CD14-positive monocyte (primary cell): ENCODE measurements at regions not wholly inside any gene's neighbourhood (a gene's known extent, or its start where the extent isn't known, plus 50 kb on each side); places are given as distances from the start of the nearest gene placed in this dataset.

Experiments used
- DNase-seq, 3 donors: peaks; one replicate each; pipeline ENCODE4 v3.0.0-alpha.2; 2011 to 2022
- H2AFZ ChIP-seq: 2 replicates; pipeline ENCODE4 v1.6.0; 2012; ENCODE audit warnings: mild to moderate bottlenecking, low read depth, low read length, inconsistent platforms; ENCODE audit not compliant: insufficient read depth, poor library complexity, severe bottlenecking
- H3K27ac ChIP-seq, 2 donors: 1 replicate in 1 of 2; 2 replicates in 1 of 2; pipeline ENCODE4 v1.5.1; 2012 to 2013; ENCODE audit warnings: low read length in 2 of 2, control low read depth in 1 of 2, inconsistent platforms in 1 of 2, low read depth in 1 of 2, mild to moderate bottlenecking in 1 of 2
- H3K27me3 ChIP-seq, 2 donors: one replicate each; pipeline versions ENCODE4 v1.6.0 to v1.6.1; 2011 to 2013; ENCODE audit warnings: low read length in 2 of 2; ENCODE audit not compliant: control insufficient read depth in 2 of 2, insufficient read depth in 2 of 2
- H3K36me3 ChIP-seq, 2 donors: replicated peaks in 1 of 2; 1 replicate in 1 of 2; 2 replicates in 1 of 2; pipeline versions ENCODE4 v1.5.1 to v1.6.1; 2012 to 2013; ENCODE audit warnings: low read length in 2 of 2, control low read depth in 1 of 2, inconsistent platforms in 1 of 2, mild to moderate bottlenecking in 1 of 2; ENCODE audit not compliant: insufficient read depth in 2 of 2, control insufficient read depth in 1 of 2
- H3K4me1 ChIP-seq, 2 donors: 1 replicate in 1 of 2; 2 replicates in 1 of 2; pipeline versions ENCODE4 v1.5.1 to v1.6.1; 2012 to 2013; ENCODE audit warnings: low read length in 2 of 2, control low read depth in 1 of 2, inconsistent platforms in 1 of 2, mild to moderate bottlenecking in 1 of 2, moderate library complexity in 1 of 2; ENCODE audit not compliant: insufficient read depth in 2 of 2, control insufficient read depth in 1 of 2
- H3K4me2 ChIP-seq: replicated peaks from 2 replicates; pipeline ENCODE3; 2012; ENCODE audit warnings: low read length, moderate library complexity, mild to moderate bottlenecking; ENCODE audit not compliant: poor library complexity, severe bottlenecking; ENCODE audit errors: extremely low read depth
- H3K4me3 ChIP-seq, 3 experiments: fragments of 200-600 bp in 1 of 3; sonication (generic) in 1 of 3; replicated peaks in 1 of 3; 1 replicate in 2 of 3; 2 replicates in 1 of 3; pipeline ENCODE4 v1.5.1; 2011 to 2013; ENCODE audit warnings: low read length in 3 of 3, mild to moderate bottlenecking in 3 of 3, control low read depth in 2 of 3, low read depth in 2 of 3, inconsistent platforms in 1 of 3, moderate library complexity in 1 of 3
- H3K79me2 ChIP-seq: 2 replicates; pipeline ENCODE4 v1.6.0; 2012; ENCODE audit warnings: mild to moderate bottlenecking, control low read depth, inconsistent platforms, low read length, moderate library complexity; ENCODE audit not compliant: insufficient read depth
- H3K9ac ChIP-seq: 2 replicates; pipeline ENCODE4 v1.6.0; 2017; ENCODE audit warnings: low read length, mild to moderate bottlenecking; ENCODE audit not compliant: insufficient read depth, poor library complexity, severe bottlenecking
- H3K9me3 ChIP-seq, 2 donors: replicated peaks in 1 of 2; 1 replicate in 1 of 2; 2 replicates in 1 of 2; pipeline versions ENCODE4 v1.5.1 to v1.6.1; 2012 to 2013; ENCODE audit warnings: low read length in 2 of 2, control low read depth in 1 of 2; ENCODE audit not compliant: control insufficient read depth in 1 of 2, insufficient read depth in 1 of 2
- H4K20me1 ChIP-seq: 2 replicates; pipeline ENCODE4 v1.6.0; 2012; ENCODE audit warnings: mild to moderate bottlenecking, low read length, control low read depth, moderate library complexity; ENCODE audit not compliant: insufficient read depth
- H3K27ac Mint-ChIP-seq, 7 donors: one replicate each; pipeline ENCODE4 v1.8.0; 2020; ENCODE audit warnings: mild to moderate bottlenecking in 7 of 7, mixed read lengths in 7 of 7, moderate library complexity in 6 of 7, inconsistent platforms in 2 of 7
- H3K27me3 Mint-ChIP-seq, 3 donors: one replicate each; pipeline ENCODE4 v1.8.0; 2021 to 2022; ENCODE audit warnings: low read depth in 3 of 3, mild to moderate bottlenecking in 3 of 3, mixed read lengths in 3 of 3, moderate library complexity in 3 of 3, inconsistent platforms in 1 of 3
- H3K36me3 Mint-ChIP-seq, 2 donors: one replicate each; pipeline ENCODE4 v1.8.0; 2020; ENCODE audit warnings: mixed read lengths in 2 of 2, inconsistent platforms in 1 of 2, mild to moderate bottlenecking in 1 of 2
- H3K4me1 Mint-ChIP-seq: one replicate; pipeline ENCODE4 v1.8.0; 2020; ENCODE audit warnings: mild to moderate bottlenecking, mixed read lengths
- H3K4me3 Mint-ChIP-seq, 2 donors: one replicate each; pipeline ENCODE4 v1.8.0; 2020; ENCODE audit warnings: mild to moderate bottlenecking in 2 of 2, mixed read lengths in 2 of 2, moderate library complexity in 1 of 2
- H3K9me3 Mint-ChIP-seq, 7 donors: one replicate each; pipeline ENCODE4 v1.8.0; 2020 to 2022; ENCODE audit warnings: mixed read lengths in 7 of 7, mild to moderate bottlenecking in 6 of 7, moderate library complexity in 6 of 7, inconsistent platforms in 2 of 7
- CTCF ChIP-seq: fragments of 200-600 bp; IDR thresholded peaks from one replicate; pipeline ENCODE4 v1.8.0; 2022; ENCODE audit warnings: antibody characterized with exemption, mild to moderate bottlenecking
- WGBS: methylation state at CpG from one replicate; pipeline ENCODE4 v1.1.5; 2013; ENCODE audit warnings: missing lambda C conversion rate; ENCODE audit not compliant: insufficient coverage; 5-methylcytosine and 5-hydroxymethylcytosine counted together
- intact Hi-C, 2 donors: fragments of 100-400 bp; cut with micrococcal nuclease; formaldehyde crosslinking; loops; one replicate each; pipeline versions ENCODE4 v1.15.0 to v1.15.1; 2023

- Histone ChIP-seq H3K4me1 (no peaks in the 10 kb centered on the region), H4K20me1 (no peaks in the 10 kb centered on the region), H3K4me2 (no peak overlapping the region), H3K9ac (no peak overlapping the region), H3K4me3 (no peak overlapping the region), H3K9me3 (no peaks in the 10 kb centered on the region), H3K79me2 (no peaks in the 10 kb centered on the region), H3K36me3 (no peaks in the 10 kb centered on the region), H2AFZ (no peak overlapping the region), H3K27ac (no peak overlapping the region), H3K27me3 (no peaks in the 10 kb centered on the region)
- peaks cover 0 to 5% (median 2%) of the 10 kb centered on the region in 7 donors for H3K9me3 Mint-ChIP-seq
- H3K4me3 Mint-ChIP-seq: no peak overlapping the region
- no peak for TF ChIP-seq CTCF
- WGBS: no CpG with 5 or more reads among the region's 3 CpGs
- DNase-seq: no peak
- H3K27ac Mint-ChIP-seq: no peak overlapping the region
- peaks cover 0 to 2% (median 1%) of the 10 kb centered on the region in 3 donors for H3K27me3 Mint-ChIP-seq
- H3K36me3 Mint-ChIP-seq: no peaks in the 10 kb centered on the region
- intact Hi-C loops: no loop called here
- no peaks in the 10 kb centered on the region for H3K4me1 Mint-ChIP-seq
These were observed 648.9 kb upstream of the ALCAM start for GRCh38 chr3:104717828-104718196.

DNA sequence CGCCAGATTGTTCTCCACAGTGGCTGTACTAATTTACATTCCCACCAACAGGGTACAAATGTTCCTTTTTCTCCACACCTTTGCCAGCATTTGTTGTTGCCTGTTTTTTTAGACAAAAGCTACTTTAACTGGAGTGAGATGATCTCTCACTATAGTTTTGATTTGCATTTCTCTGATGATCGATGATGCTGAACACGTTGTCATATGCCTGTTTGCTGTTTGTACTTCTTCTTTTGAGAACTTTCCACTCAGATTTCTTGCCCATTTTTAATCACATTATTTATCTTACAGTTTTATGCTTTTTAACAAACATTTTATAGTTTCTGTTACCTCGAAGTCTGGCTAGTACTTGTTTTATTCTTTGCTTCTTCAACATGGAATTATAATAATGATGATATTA is 643.7 kb upstream of the ALCAM start:
- Mint-ChIP-seq H3K27ac (no peak overlapping the region), H3K27me3 (no peaks in the 10 kb centered on the region), H3K36me3 (no peaks in the 10 kb centered on the region), H3K4me3 (no peak overlapping the region), H3K4me1 (no peaks in the 10 kb centered on the region), H3K9me3 (peaks cover 0 to 7% (median 0%) of the 10 kb centered on the region in 7 donors)
- Histone ChIP-seq H3K79me2 (no peaks in the 10 kb centered on the region), H3K4me2 (no peak overlapping the region), H3K4me3 (no peak overlapping the region), H3K4me1 (no peaks in the 10 kb centered on the region), H3K9me3 (no peaks in the 10 kb centered on the region), H4K20me1 (no peaks in the 10 kb centered on the region), H2AFZ (no peak overlapping the region), H3K9ac (no peak overlapping the region), H3K27me3 (no peaks in the 10 kb centered on the region), H3K27ac (no peak overlapping the region), H3K36me3 (no peaks in the 10 kb centered on the region)
- WGBS: no CpG with 5 or more reads among the region's 4 CpGs
- no peak for DNase-seq
- no peak for TF ChIP-seq CTCF
- intact Hi-C loops: no loop called here
